Keratinocyte (primary cell): ENCODE measurements at regions not wholly inside any gene's neighbourhood (a gene's known extent, or its start where the extent isn't known, plus 50 kb on each side); places are given as distances from the start of the nearest gene placed in this dataset.

ENCODE experiments used
- DNase-seq: peaks from one replicate; pipeline ENCODE4 v3.0.0-alpha.2; 2011; ENCODE audit warnings: low read depth, missing footprints, low spot score
- FAIRE-seq: peaks from 2 replicates; lab custom pipeline; 2011; peaks lifted over from hg19 to GRCh38; lab: Jason Lieb, UNC
- H2AFZ ChIP-seq: 2 replicates; pipeline ENCODE4 v1.6.0; 2012; ENCODE audit warnings: low read length, control low read depth, inconsistent platforms; ENCODE audit not compliant: control insufficient read depth
- H3K27ac ChIP-seq: 2 replicates; pipeline ENCODE4 v1.5.1; 2011; ENCODE audit warnings: low read length; ENCODE audit not compliant: control insufficient read depth, insufficient read depth
- H3K27me3 ChIP-seq: 3 replicates; pipeline ENCODE4 v1.6.0; 2011; ENCODE audit warnings: low read length; ENCODE audit not compliant: control insufficient read depth, insufficient read depth; ENCODE audit errors: extremely low read depth
- H3K36me3 ChIP-seq, 2 experiments: 2 replicates in 1 of 2; 3 replicates in 1 of 2; pipeline ENCODE4 v1.5.1; 2011; ENCODE audit warnings: low read length in 2 of 2, mild to moderate bottlenecking in 1 of 2; ENCODE audit not compliant: control insufficient read depth in 2 of 2, insufficient read depth in 2 of 2; ENCODE audit errors: extremely low read depth in 1 of 2
- H3K4me1 ChIP-seq: 3 replicates; pipeline ENCODE4 v1.5.1; 2011; ENCODE audit warnings: low read length; ENCODE audit not compliant: control insufficient read depth, insufficient read depth; ENCODE audit errors: extremely low read depth
- H3K4me2 ChIP-seq: 3 replicates; pipeline ENCODE4 v1.6.0; 2011; ENCODE audit warnings: low read depth, low read length; ENCODE audit not compliant: control insufficient read depth, insufficient read depth; ENCODE audit errors: extremely low read depth
- H3K4me3 ChIP-seq, 3 experiments: fragments of 200-600 bp in 1 of 3; sonication (generic) in 1 of 3; 2 replicates in 2 of 3; 3 replicates in 1 of 3; pipeline ENCODE4 v1.5.1; 2011 to 2016; ENCODE audit warnings: low read length in 3 of 3, mild to moderate bottlenecking in 3 of 3, control low read depth in 2 of 3, inconsistent platforms in 1 of 3, low read depth in 1 of 3, mixed read lengths in 1 of 3, mixed run types in 1 of 3, moderate library complexity in 1 of 3; ENCODE audit not compliant: control insufficient read depth in 2 of 3, insufficient read depth in 2 of 3; ENCODE audit errors: extremely low read depth in 1 of 3
- H3K79me2 ChIP-seq: 2 replicates; pipeline ENCODE4 v1.6.0; 2012; ENCODE audit warnings: low read length; ENCODE audit not compliant: control insufficient read depth, insufficient read depth
- H3K9ac ChIP-seq: 3 replicates; pipeline ENCODE4 v1.6.0; 2011; ENCODE audit warnings: low read length; ENCODE audit not compliant: control insufficient read depth, insufficient read depth; ENCODE audit errors: extremely low read depth
- H3K9me1 ChIP-seq: 3 replicates; pipeline ENCODE4 v1.6.0; 2011; ENCODE audit warnings: low read length; ENCODE audit not compliant: control insufficient read depth, insufficient read depth; ENCODE audit errors: extremely low read depth
- H3K9me3 ChIP-seq: 2 replicates; pipeline ENCODE4 v1.5.1; 2012; ENCODE audit warnings: low read depth, low read length; ENCODE audit not compliant: control insufficient read depth
- H4K20me1 ChIP-seq: 3 replicates; pipeline ENCODE4 v1.6.0; 2011; ENCODE audit warnings: low read length; ENCODE audit not compliant: control insufficient read depth, insufficient read depth; ENCODE audit errors: extremely low read depth
- CTCF ChIP-seq, 3 experiments: IDR thresholded peaks in 1 of 3; conservative IDR thresholded peaks in 1 of 3; optimal IDR thresholded peaks in 1 of 3; 2 replicates in 2 of 3; 3 replicates in 1 of 3; pipeline versions ENCODE3 to v1.5.1; 2011; ENCODE audit warnings: low read length in 3 of 3, mild to moderate bottlenecking in 3 of 3, moderate library complexity in 2 of 3, control low read depth in 1 of 3, inconsistent platforms in 1 of 3; ENCODE audit not compliant: insufficient read depth in 2 of 3; ENCODE audit errors: extremely low read depth in 1 of 3
- EZH2 ChIP-seq: IDR thresholded peaks from one replicate; pipeline ENCODE4 v1.6.1; 2012; ENCODE audit warnings: inconsistent platforms, mild to moderate bottlenecking, low read length, moderate library complexity
- dilution Hi-C: fragments of 300-500 bp; cut with MboI; formaldehyde crosslinking; loops from one replicate; pipeline ENCODE4 v1.7.0; 2020; ENCODE audit warnings: low sequenced_read_pairs; ENCODE audit not compliant: extremely low pct_ligation_motif_present

GRCh38 chr10:34932235-34932634 is 117.1 kb upstream of the PARD3 start:
- TF ChIP-seq CTCF (optimal IDR thresholded peaks at IDR 0.05 in 1 of 3, IDR thresholded peaks at IDR 0.05 in 1 of 3, conservative IDR thresholded peaks at IDR 0.05 in 1 of 3; ENCODE audit: extremely low read depth in 1 of 3, insufficient read depth in 2 of 3, low read length in 3 of 3) (no peak), EZH2 (no peak)
- H3K27me3 ChIP-seq: no peaks in the 10 kb centered on the region
- no peak overlapping the region for H3K4me2 ChIP-seq
- no peak overlapping the region for H3K9ac ChIP-seq
- DNase-seq: no peak
- no peak overlapping the region for H3K27ac ChIP-seq
- H3K79me2 ChIP-seq: no peaks in the 10 kb centered on the region
- dilution Hi-C loops: no loop called here
- no peak overlapping the region for H3K4me3 ChIP-seq
- H4K20me1 ChIP-seq: no peaks in the 10 kb centered on the region
- peaks cover 3% of the 10 kb centered on the region for H3K4me1 ChIP-seq
- no peaks in the 10 kb centered on the region for H3K36me3 ChIP-seq
- H2AFZ ChIP-seq: no peak overlapping the region
- H3K9me3 ChIP-seq: no peaks in the 10 kb centered on the region
- H3K9me1 ChIP-seq: no peaks in the 10 kb centered on the region
- no peak for FAIRE-seq

- peaks cover 3% of the 10 kb centered on the region for H3K4me1 ChIP-seq
- no peaks in the 10 kb centered on the region for H4K20me1 ChIP-seq
- H3K79me2 ChIP-seq: no peaks in the 10 kb centered on the region
- no peaks in the 10 kb centered on the region for H3K9me3 ChIP-seq
- DNase-seq (no peak), FAIRE-seq (peak; percentile 23)
- H3K27ac ChIP-seq: no peak overlapping the region
- TF ChIP-seq CTCF (optimal IDR thresholded peaks at IDR 0.05 in 1 of 3, IDR thresholded peaks at IDR 0.05 in 1 of 3, conservative IDR thresholded peaks at IDR 0.05 in 1 of 3; ENCODE audit: extremely low read depth in 1 of 3, insufficient read depth in 2 of 3, low read length in 3 of 3): no peak
- TF ChIP-seq EZH2: no peak
- H3K4me2 ChIP-seq: no peak overlapping the region
- H3K4me3 ChIP-seq: no peak overlapping the region
- H3K9me1 ChIP-seq: no peaks in the 10 kb centered on the region
- dilution Hi-C loops: no loop called here
- H2AFZ ChIP-seq: peak overlapping the region; percentile 24
- no peak overlapping the region for H3K9ac ChIP-seq
- no peaks in the 10 kb centered on the region for H3K27me3 ChIP-seq
- H3K36me3 ChIP-seq: no peaks in the 10 kb centered on the region
Observed at GRCh38 chr10:34931216-34931615, 116.1 kb upstream of the PARD3 start.
